HG02759 (cell line): ENCODE measurements at regions not wholly inside any gene's neighbourhood (a gene's known extent, or its start where the extent isn't known, plus 50 kb on each side); places are given as distances from the start of the nearest gene placed in this dataset.

ENCODE experiments used
- ATAC-seq: cut with Tn5 transposase; IDR thresholded peaks from one replicate; pipeline ENCODE4 v1.9.1; 2021; ENCODE audit warnings: mild to moderate bottlenecking, moderate library complexity; ENCODE audit not compliant: unreplicated experiment

- no peak for ATAC-seq
Observed at GRCh38 chr3:117234331-117234730, 524.8 kb downstream of the TUSC7 start.

DNA sequence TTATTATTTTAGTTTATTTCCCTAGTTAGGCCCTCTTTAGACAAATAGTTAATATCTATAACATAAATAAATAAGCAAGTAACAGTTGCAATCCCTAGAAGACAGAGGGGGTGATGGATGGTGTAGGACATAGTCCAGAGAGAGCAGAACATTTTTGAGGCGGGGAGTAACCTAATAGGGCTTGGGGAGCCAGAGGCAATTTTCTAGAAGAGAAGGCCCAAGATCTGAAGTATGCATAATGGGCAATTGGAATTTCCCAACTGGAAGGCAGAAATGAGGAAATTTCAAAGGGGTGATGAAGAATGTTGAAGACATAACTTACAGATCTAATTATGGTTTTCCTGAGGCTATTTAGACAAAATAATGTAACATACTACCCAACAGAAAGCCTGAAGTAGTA, 525.7 kb downstream of the TUSC7 start:
- no peak for ATAC-seq

DNA sequence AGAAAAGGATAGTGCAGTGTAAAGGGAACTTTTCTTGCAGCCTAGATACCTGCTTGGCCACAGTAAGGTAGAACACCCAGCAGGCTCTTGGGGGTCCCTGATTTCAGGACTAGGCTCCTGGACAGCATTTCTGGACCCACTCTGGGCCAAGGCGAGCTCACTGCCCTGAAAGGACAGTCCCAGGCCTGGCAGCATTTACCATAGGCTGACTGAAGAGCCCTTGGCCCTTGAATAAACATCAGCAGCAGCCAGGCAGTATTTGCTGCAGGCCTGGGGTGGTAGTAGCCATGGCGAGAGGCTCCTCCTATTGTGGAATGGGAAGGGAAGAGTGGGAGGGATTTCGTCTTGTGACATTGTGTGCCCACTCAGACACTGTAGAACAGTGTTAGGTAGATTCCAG, 529.2 kb downstream of the TUSC7 start:
- ATAC-seq: no peak

DNA sequence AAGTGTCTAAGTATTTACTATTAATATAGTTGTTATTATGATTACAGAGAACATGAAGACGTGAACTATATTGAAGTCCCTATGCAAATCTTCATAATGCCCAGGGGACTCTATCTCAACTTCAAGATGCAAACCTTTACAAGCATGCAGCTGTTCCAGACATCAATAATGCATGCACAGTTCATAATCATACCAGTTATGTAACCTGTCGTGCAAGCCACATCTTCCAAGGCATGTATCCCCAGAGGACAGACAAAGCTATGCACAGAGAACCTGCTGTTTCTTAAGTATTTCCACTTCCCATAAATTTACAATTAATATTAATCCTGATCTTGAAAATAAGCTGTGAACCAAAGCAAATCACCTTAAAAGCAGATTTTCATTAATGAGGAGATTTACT, 534.1 kb downstream of the TUSC7 start:
- no peak for ATAC-seq

DNA sequence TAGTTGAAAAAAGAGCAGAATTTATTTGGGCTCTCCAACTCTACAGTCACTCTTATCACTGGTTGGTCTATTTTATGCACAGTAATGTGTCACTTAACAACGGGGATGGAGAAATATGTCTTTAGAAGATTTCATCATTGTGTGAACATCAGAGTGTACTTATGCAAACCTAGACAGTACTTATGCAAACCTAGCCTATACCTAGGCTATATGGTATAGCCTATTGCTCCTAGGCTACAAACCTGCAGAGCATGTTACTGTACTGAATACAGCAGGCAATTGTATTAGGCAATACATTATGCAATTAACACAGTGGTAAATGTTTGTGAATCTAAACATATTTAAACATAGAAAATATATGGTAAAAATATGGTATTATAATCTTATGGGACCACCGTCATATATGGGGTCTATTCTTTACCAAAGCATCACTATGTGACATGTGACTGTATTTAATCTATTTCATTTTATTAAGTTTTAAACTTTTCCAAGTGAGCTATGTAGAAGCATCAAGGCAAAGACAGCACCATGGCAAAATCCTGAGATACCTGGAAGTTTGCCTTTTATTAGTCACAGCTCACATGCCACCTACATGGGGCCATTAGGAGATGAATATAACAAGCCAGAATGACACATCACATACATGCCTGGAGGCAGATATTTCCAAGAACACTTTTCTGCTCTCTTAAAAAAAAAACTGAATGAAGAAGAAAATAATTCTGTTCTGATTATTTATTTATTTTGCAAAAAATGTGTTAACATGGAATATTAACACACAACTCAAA, 537.4 kb downstream of the TUSC7 start:
- ATAC-seq: no peak

- no peak for ATAC-seq
Observed at GRCh38 chr3:117248153-117248552, 538.6 kb downstream of the TUSC7 start.

GRCh38 chr3:117252208-117252607, 542.6 kb downstream of the TUSC7 start:
- no peak for ATAC-seq

GRCh38 chr3:117252651-117253050, 543.1 kb downstream of the TUSC7 start:
- no peak for ATAC-seq

- ATAC-seq: no peak
Observed at GRCh38 chr3:117253636-117254035, 544.1 kb downstream of the TUSC7 start.

DNA sequence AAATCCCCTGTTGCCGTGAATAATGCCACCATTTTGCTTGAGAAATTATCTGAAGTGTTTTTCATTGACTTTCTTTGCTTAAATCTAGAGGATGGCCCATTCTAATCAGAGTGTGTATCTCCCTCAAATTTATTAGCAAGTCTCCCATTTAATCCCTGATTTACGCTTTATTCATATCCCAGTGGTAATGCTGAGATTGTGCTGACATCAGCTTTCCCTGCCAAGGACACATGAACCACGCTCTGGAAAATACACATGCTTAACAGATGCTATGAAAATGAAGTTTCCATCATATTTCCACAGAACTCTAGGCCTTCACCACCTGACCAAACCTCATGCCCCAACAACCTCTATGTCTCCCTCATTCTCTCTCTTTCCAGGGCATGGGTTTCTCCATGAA, 545.4 kb downstream of the TUSC7 start:
- ATAC-seq: no peak

GRCh38 chr3:117255736-117256135, 546.2 kb downstream of the TUSC7 start:
- no peak for ATAC-seq

GRCh38 chr3:117261983-117262421, 552.4 kb downstream of the TUSC7 start:
- ATAC-seq: no peak

GRCh38 chr3:117263270-117263669, 553.7 kb downstream of the TUSC7 start:
- no peak for ATAC-seq

DNA sequence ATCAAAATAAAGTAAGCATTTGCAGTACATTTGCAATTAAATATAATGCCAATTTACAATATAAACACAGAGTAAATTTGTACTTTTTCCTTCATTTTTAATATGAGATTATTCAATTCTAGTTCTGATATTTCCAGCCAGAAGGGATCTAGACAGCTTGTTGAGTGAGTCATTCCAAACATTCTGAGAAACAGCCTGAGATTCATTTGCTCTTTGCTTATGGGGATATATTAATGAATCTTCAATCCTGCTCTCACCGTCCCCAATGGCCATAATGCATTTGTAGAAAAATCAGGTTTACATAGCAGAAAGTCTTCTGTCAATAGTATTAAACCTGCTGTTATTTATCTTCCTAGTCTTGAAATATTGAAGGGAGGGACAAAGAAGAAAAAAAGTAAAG, 554.2 kb downstream of the TUSC7 start:
- no peak for ATAC-seq

- ATAC-seq: no peak
Observed at GRCh38 chr3:117264204-117264994, 554.8 kb downstream of the TUSC7 start.

DNA sequence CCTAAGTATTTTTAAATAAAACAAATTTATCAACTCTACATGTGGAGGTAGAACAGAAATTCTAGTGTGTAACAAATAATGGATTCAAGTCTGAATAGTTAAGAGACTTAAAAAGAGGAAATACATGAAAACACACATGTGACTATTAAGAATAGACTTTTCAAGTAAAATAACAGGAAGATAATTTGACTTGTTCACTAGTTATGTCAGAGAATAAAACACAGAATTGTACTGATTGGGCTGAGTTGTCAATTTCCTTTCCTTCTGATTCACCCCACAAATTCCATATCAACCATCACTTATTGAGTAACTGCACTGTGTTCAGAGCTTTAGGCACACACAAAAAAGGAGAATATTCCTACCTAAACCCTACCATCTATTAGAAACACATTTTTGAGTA, 557.2 kb downstream of the TUSC7 start:
- ATAC-seq: no peak

- ATAC-seq: no peak
Observed at GRCh38 chr3:117268318-117268717, 558.7 kb downstream of the TUSC7 start.

GRCh38 chr3:117272274-117272673, 562.7 kb downstream of the TUSC7 start:
- ATAC-seq: no peak

DNA sequence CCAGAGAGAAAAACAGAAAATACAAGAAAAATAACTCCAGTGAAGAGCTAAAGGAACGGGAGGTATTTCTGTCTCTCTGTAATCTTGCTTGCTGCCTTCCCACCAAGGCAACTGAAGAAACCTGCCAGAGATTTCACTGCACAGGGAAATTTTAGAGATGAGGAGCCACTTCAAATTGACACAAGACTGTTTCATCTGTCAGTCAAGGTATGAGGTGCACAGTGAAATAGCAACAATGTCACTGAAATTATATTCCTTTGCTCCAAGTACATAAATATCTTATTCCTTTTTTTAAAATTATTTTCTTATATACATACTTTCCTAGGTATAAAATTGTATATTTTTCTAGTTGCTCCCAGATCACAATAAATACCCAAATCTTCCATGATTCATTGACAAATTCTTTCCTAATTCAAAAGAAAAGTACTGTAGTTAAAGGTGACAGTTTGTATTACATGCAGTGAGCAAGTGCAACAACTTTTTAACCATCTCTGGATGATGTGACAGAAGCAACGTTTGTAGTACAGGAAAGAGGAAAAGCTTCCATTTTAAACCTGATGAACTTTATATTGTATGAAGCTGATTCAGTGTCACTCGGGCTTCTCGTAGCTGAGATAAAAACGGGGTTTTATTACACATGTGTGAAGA, 563.4 kb downstream of the TUSC7 start:
- ATAC-seq: no peak

DNA sequence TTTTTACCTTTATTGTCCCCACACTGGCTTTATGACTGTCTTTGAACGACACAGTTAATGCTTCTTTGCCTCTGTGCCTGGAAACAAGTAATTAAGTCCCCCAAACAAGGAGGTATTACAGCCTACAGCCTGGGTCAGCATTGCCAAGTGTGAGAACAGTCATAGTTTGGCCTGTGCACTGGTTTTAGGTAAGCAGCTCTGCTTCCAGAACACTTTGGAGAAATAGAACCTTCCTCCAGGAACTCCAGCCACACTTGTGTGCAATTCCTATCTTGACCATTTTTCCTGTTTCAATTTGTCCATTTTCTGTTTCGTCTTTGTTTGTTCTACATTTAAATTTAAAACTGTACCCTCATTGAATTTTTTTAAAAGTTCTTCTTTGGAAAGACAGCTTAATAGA, 568.2 kb downstream of the TUSC7 start:
- no peak for ATAC-seq

GRCh38 chr3:117278424-117279190, 569.0 kb downstream of the TUSC7 start:
- peak; percentile 99 for ATAC-seq
